ENCODE measurements at regions not wholly inside any gene's neighbourhood (a gene's known extent, or its start where the extent isn't known, plus 50 kb on each side); places are given as distances from the start of the nearest gene placed in this dataset.

DNA sequence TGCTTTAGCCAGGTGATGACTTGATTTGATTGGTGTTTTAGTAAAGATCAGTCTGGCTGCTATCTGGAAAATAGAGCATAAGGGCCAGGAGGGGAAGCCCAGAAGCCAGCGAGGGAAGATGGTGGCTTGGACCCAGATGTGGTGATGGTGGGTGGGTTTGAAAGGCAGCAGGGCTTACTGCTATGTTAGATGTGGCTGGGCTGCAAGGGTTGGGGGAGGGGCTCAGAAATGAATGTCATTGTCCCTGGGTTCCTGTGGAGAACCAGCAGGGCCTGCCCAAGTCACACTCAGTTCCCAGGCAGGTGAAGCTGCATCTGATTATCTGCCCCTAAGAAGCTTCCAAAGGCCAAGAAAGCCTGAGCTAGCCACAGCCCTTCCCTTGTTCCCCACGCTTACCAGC is 71.7 kb upstream of the BRD7 start:
- no peak for TF ChIP-seq EZH2 (IDR thresholded peaks at IDR 0.05; ENCODE audit: borderline replicate concordance, insufficient read depth, low read length, poor library complexity, severe bottlenecking)
- TF ChIP-seq, protein P1, sequence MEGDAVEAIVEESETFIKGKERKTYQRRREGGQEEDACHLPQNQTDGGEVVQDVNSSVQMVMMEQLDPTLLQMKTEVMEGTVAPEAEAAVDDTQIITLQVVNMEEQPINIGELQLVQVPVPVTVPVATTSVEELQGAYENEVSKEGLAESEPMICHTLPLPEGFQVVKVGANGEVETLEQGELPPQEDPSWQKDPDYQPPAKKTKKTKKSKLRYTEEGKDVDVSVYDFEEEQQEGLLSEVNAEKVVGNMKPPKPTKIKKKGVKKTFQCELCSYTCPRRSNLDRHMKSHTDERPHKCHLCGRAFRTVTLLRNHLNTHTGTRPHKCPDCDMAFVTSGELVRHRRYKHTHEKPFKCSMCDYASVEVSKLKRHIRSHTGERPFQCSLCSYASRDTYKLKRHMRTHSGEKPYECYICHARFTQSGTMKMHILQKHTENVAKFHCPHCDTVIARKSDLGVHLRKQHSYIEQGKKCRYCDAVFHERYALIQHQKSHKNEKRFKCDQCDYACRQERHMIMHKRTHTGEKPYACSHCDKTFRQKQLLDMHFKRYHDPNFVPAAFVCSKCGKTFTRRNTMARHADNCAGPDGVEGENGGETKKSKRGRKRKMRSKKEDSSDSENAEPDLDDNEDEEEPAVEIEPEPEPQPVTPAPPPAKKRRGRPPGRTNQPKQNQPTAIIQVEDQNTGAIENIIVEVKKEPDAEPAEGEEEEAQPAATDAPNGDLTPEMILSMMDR (IDR thresholded peaks at IDR 0.05; ENCODE audit: poor library complexity, severe bottlenecking): no peak
- no peak for TF ChIP-seq TAF1 (IDR thresholded peaks at IDR 0.05; ENCODE audit: low read depth)
- no peak for TF ChIP-seq EP300 (conservative IDR thresholded peaks at IDR 0.05; ENCODE audit: poor library complexity, severe bottlenecking)
- no peak for TF ChIP-seq RAD21 (conservative IDR thresholded peaks at IDR 0.05)
- no peak for TF ChIP-seq MXI1 (conservative IDR thresholded peaks at IDR 0.05; ENCODE audit: poor library complexity, severe bottlenecking)
- no peak for TF ChIP-seq POLR2AphosphoS5 (IDR thresholded peaks at IDR 0.05)
- TF ChIP-seq SMC3 (conservative IDR thresholded peaks at IDR 0.05; ENCODE audit: poor library complexity): no peak
